GM21619 (cell line): ENCODE measurements at regions not wholly inside any gene's neighbourhood (a gene's known extent, or its start where the extent isn't known, plus 50 kb on each side); places are given as distances from the start of the nearest gene placed in this dataset.
"Not testable (repeated sequence)": the region's sequence is repeated elsewhere in the genome, so short reads cannot be mapped to it uniquely, and the experiment has no call there.

Experiments used
- ATAC-seq: cut with Tn5 transposase; IDR thresholded peaks from one replicate; pipeline ENCODE4 v1.9.1; 2021; ENCODE audit not compliant: unreplicated experiment

DNA sequence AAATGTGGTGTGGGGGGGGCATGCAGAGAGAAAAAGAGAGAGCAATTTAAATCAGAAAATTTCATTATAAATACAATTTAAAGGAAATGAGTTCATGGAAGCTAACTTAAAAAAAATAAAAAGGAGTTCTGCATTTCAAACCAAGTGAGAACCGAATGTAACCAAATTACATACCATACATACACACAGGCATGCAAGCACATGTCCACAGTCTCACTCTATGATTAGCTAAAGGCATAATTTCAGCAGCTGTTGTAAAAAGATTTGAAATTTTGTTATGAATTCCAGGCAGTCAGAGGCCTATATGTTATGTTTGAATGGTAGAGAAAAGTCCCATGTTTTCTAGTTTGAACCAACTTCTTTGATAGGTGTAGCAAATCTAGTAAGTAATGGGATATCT is 611.6 kb upstream of the ADGRL3 start:
- no peak for ATAC-seq

DNA sequence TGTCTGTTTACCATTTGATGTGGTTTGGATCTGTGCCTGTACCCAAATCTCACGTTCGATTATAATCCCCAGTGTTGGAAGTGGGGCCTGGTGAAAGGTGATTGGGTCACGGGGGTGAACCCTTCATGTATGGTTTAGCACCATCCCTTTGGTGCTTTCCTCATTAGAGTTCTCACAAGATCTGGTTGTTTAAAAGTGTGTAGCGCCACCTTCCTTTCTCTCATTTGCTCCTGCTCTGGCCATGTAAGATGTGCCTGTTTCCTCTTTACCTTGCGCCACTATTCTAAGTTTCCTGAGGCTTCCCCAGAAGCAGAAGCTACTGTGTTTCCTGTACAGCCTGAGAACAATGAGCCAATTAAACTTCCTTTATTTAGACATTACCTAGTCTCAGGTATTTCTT is 610.7 kb upstream of the ADGRL3 start:
- no peak for ATAC-seq

DNA sequence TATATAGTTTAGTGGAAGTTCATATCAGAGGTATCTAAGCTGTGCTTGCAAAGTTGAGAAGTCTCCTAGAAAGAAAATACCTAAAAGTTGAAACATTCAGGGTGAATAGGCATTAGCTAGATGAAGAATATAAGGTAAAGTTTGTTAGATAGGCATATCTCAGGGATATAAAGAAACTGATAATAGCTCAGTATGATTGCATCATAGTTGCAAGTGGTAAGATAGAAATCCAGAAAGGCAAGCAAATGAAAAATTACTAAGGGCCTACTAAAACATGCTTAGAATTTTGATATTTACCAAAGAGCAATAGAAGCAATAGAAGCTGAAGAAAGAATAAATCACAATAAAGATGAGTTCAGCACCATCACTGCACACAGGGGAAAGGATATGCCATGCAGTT is 610.0 kb upstream of the ADGRL3 start:
- ATAC-seq: no peak

DNA sequence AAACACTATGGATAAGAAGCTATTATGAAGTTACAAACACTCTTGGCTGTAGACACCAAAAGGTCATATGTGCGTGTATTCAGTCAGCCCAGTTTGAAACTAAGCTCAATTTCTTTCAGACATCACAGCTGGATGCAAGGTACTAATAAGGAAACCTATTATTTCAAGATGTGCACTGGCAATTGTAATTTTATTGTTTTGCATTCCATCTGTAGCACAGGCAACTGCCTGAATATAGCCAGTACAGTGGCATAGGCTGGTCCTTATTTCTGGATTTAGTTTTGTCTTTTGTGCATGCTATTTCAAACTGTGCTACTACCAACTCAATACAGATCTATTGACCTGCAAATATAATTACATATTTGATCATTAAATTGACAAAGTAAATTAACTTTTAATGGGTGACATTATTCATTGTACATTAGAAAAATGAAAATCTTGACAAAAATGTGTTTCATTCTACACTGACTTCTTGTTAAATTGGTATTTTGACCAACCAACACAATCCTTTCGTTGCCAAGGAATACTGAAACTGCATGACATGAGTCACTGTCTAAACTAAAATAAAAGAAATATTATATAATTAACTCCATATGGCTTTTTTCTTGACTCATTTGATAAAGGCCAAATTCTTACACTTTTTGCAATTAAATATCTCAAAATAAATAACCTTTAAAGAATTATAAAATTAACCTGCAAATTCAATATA is 594.3 kb upstream of the ADGRL3 start:
- no peak for ATAC-seq

DNA sequence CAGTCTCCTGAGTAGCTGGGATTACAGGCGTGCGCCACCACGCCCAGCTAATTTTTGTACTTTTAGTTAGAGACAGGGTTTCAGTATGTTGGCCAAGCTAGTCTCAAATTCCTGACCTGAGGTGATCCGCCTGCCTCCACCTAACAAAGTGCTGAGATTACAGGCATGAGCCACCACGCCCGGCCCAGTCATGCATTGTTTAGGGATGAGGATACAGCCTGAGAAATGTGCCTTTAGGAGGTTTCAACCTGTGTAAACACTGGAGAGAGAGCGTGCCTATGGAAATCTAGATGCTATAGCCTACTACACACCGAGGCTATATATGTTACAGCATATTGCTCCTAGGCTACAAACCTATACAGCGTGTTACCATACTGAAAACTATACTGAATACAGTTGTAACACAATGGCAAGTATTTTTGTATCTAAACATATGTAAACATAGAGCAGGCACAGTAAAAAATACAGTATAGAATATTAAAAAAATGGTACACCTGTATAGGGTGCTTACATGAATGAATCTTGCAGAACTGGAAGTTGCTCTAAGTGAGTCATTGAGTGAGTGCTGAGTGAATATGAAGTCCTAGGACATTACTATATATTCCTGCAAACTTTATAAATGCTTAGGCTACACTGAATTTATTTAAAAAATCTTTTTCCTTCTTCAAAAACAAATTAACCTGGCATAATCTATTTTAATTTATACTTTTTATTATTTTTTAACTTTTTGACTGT is 588.2 kb upstream of the ADGRL3 start:
- no peak for ATAC-seq

DNA sequence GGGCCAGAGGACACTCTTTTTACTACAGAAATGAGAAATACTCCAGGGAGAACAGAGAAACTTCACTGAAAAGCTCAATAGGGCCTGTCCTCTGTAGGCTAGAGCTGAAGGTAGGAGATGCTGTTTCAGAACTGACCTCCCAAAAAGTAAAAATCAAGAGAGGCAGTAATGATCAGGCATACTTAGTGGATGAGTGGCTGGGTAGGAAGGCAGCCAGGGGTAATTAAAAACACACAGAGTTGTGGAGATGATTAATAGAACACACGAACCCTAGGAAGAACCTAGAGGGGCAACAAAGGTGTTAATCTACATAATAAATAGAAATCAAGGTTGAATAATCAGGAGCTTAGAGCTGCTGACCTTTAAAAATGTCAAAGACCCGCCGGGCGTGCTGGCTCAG is 582.4 kb upstream of the ADGRL3 start:
- no peak for ATAC-seq

DNA sequence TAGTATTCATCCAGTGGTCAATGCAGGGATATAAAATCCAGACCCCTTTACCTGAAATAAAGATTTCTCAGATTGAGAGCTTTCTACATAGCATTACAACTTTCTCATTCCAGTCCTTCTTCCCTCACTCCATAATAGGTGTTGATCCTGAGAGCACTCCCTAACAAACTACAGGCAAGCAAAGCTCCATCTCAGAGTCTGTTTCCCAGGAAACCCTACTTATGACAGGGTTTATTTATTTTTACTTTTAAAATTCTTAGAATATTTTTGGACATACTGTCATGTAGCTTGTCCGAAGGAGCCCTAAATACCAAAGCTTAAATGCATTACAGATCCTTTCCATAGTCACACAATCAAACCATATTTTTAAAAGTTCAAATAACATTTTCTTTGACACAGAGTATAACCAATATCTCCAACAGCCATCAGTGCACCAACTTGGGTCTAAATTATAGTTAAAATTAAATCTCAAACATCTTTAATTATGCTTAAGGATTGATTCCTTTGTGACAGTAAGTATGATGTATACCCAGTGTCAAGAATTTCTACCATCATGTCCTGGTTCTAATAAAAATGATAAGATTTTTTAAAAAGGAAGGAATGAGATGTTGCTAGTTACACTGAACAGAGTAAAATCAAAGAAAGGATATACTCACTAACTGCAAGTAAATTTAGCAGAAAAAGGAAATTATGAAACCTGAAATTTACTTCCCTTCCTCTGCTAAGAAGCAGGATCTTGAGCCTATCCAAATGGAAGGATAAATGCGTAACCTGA is 580.4 kb upstream of the ADGRL3 start:
- no peak for ATAC-seq

DNA sequence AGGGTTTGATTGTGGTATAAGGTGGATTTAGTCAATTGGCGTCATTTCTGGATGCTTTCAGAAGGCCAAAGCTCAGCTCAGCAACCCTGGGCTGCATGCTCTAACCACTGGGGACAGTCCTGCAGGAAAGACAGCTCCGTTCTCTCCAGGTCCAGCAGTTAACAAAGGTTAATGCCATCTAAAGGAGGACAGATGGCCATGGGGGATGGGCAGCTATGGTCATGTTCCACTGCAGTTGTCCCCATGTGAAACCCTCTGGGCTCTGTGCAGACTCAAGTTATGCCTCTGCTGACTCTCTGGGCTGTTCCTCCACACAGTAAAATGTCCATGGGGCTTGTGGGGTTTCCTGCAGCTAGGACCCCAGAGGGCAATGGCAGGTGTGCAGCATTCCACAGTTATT is 562.1 kb upstream of the ADGRL3 start:
- ATAC-seq: no peak

DNA sequence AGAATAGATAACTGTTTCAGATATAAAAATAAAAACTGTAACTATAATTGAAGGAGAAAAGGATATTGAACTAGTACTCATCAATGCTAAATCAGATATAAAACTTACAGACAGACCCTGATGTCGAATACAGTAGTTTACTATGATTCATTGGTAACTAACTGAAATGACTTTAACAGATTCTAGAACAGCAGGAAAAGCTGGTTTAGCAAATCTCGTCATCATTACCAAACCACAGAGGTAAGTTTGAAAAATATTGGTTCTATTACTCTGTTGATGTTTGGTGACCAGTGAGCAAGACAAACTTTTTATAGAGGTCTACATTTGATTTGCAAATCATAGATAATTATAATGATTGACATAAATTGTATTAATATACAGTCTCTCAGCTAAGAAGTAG is 551.4 kb upstream of the ADGRL3 start:
- ATAC-seq: no peak

DNA sequence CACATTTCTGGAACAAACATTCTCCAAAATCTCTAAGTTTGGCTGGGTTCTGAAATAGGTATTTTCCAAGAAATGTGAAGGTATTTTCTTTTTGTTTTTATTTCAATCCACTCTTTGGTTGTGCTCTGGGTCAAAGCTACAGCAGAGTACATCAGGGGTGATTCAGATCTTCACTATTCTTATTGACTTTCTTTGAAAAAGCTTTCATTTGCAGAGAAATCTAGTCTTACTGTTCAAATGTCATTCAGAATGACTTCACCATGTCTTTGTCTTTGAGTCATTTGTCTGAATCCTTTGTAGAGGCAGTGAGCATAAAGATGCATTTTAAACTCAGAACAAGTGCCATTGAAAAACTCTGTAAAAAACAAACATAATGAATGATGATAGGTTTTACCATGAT is 547.2 kb upstream of the ADGRL3 start:
- no peak for ATAC-seq

DNA sequence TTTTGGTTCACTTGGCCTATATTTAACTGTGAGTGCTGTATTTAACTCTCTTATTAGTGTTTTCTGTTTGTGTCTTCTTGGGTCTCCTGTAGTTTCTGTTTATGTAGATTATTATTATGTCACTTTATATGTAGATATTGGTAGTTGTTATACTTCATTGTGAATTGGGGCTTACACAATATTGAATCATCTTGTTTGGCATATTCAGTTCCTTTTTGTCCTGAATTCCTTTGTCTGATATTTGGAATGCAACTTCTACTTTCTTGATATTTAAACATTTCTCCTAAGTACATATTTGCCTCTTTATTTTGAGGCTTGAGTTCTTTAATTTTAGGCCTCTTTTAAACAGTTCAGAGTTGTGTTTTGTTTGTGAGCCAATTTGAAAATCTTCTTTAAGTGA is 544.8 kb upstream of the ADGRL3 start:
- no peak for ATAC-seq

DNA sequence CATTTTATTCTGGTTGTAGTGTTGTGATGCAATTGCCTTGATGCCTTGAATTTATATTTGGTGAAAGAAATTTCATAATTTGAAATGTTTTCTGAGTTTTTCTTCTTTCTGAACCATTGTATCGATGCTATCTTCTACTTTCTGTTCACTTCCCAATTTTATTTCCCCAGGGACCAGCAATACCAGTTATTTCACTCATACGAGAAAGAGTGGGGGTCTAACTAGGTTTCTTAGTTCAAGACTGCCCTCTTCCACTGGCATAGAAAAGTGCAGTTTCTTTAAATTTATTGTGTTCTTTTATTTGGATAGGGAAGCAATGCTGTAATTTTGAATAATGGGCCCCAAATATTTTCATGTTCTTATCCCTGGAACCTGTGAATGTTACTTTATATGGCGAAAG is 544.0 kb upstream of the ADGRL3 start:
- ATAC-seq: no peak

DNA sequence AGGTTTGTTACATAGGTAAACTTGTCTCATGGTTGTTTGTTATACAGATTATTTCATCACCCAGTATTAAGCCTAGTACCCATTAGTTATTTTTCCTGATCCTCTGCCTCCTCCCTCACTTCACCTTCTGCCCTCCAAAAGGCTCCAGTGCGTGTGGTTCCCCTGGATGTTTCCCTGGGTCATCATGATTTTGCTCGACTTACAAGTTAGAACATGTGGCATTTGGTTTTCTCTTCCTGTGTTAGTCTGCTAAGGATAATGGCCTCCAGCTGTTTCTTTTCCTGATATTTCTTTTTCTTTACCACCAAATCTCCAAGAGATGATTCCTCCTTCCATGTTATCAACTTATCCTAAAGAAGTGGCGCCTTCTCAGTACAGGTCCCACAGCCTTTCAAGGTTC is 543.1 kb upstream of the ADGRL3 start:
- no peak for ATAC-seq

DNA sequence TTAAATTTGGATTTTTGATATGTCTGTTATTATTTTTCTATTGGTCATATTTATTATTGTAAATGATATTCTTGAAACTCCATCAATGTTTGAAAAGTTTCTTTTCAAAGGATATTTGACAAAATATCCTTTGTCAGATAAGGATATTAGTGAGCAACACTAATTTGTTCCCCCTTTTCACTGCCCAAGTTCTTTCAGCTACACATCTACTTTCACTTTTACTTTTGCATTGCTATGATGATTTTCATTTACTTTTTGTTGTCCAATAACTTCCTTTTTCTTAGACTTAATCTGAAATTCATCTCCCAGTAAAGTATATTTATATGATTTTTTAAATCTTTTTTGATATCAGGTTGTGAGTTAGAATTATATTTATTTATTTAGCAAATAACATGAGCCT is 542.3 kb upstream of the ADGRL3 start:
- no peak for ATAC-seq

DNA sequence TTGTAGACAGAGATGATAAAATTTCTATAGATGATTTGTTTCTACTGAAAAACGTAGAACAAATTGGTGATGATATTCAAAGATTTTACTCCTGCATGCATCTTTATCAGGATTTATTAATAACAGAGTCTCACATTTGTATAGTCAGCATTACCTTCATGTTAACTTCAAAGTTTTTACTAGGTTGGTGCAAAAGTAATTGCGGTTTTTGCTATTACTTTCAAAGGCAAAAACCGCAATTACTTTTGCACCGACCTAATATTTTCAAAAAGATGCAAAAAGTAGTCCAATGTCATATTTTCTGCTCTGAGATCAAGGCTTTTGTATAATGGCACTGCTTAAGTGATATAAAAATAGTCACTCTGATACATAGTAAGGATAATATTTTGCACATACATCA is 536.4 kb upstream of the ADGRL3 start:
- no peak for ATAC-seq

DNA sequence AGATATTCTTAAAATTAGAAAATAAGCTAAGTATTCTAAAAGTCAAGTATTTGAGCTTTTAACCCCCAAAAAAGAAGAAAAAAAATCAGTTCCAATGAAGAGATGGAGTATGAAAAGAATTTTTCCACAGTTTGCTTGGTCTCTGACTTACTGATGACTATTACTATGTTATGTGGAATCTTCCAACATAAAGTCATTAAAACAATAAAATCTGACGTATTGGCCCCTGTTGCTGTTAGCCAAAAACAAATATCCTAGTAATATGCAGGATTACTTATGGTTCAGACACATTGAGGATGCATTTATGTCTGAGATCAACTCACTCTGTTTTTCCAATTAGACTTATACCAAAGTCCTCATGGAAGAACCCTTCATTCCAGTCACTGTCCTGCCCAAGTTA is 517.2 kb upstream of the ADGRL3 start:
- ATAC-seq: no peak

DNA sequence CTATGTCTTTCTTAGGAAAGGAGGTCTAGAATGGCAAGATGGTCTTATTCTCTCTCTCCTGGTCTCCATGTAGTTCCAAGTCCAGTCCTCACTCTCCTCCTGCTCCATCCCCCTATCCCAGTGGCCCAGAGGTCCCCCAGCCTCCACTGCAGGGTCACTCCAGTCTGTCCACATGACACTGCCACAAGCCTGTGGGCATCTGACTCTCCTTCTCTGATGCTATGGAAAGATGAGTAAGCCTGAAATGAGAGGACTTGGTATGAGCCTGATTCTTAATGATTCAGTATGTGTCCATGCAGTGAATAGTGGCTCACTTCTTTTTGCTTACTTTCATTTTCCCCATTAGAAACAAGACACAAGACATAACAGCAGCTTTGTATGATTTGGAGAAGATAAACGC is 516.8 kb upstream of the ADGRL3 start:
- no peak for ATAC-seq

DNA sequence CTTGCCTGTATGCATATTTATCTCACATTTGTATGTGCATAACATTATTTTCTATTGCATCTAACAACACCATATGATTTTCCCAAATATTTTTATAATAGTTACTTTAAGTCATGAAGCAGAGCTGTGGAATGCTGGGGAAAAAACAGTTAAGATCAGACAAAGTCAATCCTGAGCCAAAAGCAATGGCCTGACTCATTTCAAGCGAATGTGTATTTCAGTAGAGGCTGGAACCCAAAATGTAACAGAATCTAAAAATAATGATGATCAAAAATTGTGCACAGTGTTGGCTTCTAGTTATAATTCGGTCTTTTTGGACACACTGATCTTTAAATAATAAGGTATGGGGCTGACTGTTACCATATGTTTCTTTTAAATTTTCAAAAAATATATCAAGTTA is 516.2 kb upstream of the ADGRL3 start:
- no peak for ATAC-seq

DNA sequence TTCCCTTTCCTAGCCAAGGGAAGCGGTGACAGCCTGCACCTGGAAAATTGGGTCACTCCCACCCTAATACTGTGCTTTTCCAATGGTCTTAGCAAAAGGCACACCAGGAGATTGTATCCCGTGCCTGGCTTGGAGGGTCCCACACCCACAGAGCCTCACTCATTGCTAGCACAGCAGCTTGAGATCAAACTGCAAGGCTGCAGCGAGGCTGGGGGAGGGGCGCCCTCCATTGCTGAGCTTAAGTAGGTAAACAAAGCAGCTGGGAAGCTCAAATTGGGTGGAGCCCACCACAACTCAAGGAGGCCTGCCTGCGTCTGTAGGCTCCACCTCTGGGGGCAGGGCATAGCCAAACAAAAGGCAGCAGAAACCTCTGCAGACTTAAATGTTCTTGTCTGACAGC is 504.1 kb upstream of the ADGRL3 start:
- not testable (repeated sequence) for ATAC-seq

DNA sequence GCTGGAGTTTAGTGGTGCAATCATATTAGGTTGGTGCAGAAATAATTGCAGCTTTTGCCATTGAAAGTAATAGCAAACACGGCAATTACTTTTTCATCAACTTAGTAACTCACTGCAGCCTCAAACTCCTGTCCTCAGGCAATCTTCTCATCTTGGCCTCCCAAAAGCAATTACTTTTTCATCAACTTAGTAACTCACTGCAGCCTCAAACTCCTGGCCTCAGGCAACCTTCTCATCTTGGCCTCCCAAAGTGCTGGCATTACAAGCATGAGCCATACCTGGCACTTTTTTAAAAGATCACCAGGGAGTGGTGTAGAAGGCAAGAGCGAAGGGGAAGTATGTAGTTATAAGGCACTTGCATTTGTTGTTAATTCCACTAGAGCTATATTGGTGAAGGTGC is 491.1 kb upstream of the ADGRL3 start:
- ATAC-seq: no peak

DNA sequence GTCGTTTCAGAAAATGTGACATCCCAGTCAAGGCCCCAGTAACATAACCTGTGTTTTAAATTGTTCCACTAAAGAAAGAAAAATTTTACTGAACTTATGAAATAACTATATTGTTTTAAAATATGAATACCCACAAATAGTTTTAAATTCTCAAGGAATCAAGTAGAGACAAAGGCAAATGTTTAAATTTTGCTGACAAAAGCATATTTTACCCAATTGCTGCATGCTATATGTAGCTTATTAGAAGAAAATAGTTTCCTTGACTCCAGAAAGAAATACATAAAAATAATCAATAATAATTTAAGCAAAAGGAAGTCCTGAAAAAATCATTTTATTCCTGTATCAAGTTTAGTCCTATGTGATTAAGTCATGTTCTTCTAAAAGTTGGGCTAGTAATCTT is 481.3 kb upstream of the ADGRL3 start:
- no peak for ATAC-seq

DNA sequence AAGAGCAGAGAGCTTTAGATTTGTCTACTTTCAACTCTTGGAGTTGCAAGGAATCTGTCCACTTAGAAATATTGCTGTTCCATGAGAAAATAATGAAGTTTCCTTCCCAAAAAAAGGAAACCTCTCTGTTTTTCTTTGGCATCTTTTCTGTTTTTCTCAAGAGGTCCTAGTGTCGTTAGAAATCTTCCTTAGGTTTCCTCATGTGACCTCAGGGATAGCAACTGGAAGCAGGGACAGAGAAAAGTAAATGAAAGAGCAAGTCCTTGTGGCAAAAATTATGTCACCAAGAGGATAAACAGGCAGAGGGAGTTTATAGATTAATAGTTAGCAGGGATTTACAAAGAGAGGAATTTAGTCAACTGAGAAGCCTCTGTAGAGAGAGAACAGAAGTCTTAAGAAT is 478.4 kb upstream of the ADGRL3 start:
- no peak for ATAC-seq
